Gastrocnemius medialis (tissue), 4 donors: ENCODE measurements at regions not wholly inside any gene's neighbourhood (a gene's known extent, or its start where the extent isn't known, plus 50 kb on each side); places are given as distances from the start of the nearest gene placed in this dataset.
"Not testable (repeated sequence)": the region's sequence is repeated elsewhere in the genome, so short reads cannot be mapped to it uniquely, and the experiment has no call there.

Experiments used
- ATAC-seq, 2 donors: fragments of 150-250 bp; one replicate each; pipeline ENCODE4 v1.9.1; 2016
- DNase-seq, 2 donors: peaks; one replicate each; pipeline ENCODE4 v3.0.0-alpha.2; 2019
- H3K27ac ChIP-seq, 4 donors: fragments of 200-600 bp; sonication (generic); 1 replicate in 1 of 4; 2 replicates in 3 of 4; pipeline ENCODE4 v1.5.1; 2016 to 2018; ENCODE audit warnings: mild to moderate bottlenecking in 2 of 4, moderate library complexity in 1 of 4
- H3K27me3 ChIP-seq, 3 donors: fragments of 200-600 bp; sonication (generic) in 2 of 3; 1 replicate in 1 of 3; 2 replicates in 2 of 3; pipeline versions ENCODE4 v1.5.1 to v1.6.0; 2016 to 2019; ENCODE audit warnings: mild to moderate bottlenecking in 1 of 3, moderate library complexity in 1 of 3
- H3K36me3 ChIP-seq, 2 donors: fragments of 200-600 bp; sonication (generic) in 1 of 2; one replicate each; pipeline ENCODE4 v1.5.1; 2017 to 2018
- H3K4me1 ChIP-seq, 2 donors: fragments of 200-600 bp; sonication (generic) in 1 of 2; one replicate each; pipeline ENCODE4 v1.5.1; 2016 to 2017; ENCODE audit warnings: mild to moderate bottlenecking in 2 of 2
- H3K4me3 ChIP-seq, 4 donors: fragments of 200-600 bp; sonication (generic) in 3 of 4; 1 replicate in 1 of 4; 2 replicates in 3 of 4; pipeline ENCODE4 v1.5.1; 2016 to 2019; ENCODE audit warnings: mild to moderate bottlenecking in 2 of 4
- H3K9me3 ChIP-seq, 3 donors: fragments of 200-600 bp; sonication (generic) in 2 of 3; 1 replicate in 1 of 3; 2 replicates in 2 of 3; pipeline ENCODE4 v1.5.1; 2016 to 2019
- POLR2A ChIP-seq, 2 donors: fragments of 450-650 bp; IDR thresholded peaks; one replicate each; pipeline ENCODE4 v1.6.1; 2017; ENCODE audit warnings: antibody characterized with exemption in 2 of 2, mild to moderate bottlenecking in 2 of 2, moderate library complexity in 2 of 2
- in situ Hi-C, 4 donors: fragments of 200-750 bp; cut with MboI; loops; one replicate each; pipeline versions ENCODE4 v1.15.0 to v1.8.0; 2017; ENCODE audit warnings: low sequenced_read_pairs in 4 of 4
- intact Hi-C: fragments of 100-400 bp; cut with DNase I; formaldehyde crosslinking; loops from one replicate; pipeline ENCODE4 v1.15.1; 2023; ENCODE audit warnings: low total_unique reads
- TF ChIP-seq, protein P1 (sequence below), 5 experiments: fragments of 450-650 bp in 3 of 5; fragments of 200-600 bp in 2 of 5; sonication (generic) in 2 of 5; IDR thresholded peaks in 4 of 5; conservative IDR thresholded peaks in 1 of 5; 1 replicate in 4 of 5; 2 replicates in 1 of 5; pipeline ENCODE4 v1.5.1; 2016 to 2019; ENCODE audit warnings: antibody characterized with exemption in 5 of 5, mild to moderate bottlenecking in 3 of 5, moderate library complexity in 3 of 5

DNA sequence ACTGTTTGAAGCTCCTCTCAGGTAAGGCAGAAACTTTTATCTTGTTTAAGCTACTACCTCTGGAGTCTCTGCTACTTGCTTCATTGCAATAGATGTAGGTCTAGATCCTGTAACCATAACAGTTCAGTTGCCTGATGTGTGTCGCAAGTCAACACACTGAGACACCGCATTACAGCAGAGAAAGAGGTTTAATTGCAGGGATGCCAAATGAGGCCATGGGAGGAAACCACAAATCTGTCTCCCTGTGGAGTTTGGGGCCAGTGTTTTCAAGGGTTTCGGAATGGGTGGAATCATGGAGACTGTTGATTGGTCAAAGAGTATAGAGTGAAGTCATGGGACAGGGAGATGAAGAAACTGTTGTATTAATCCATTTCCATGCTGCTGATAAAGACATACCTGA lies 57.1 kb upstream of the RBM24 start:
- ATAC-seq (no peak), DNase-seq (no peak)
- TF ChIP-seq POLR2A (IDR thresholded peaks at IDR 0.05), result no peak
- TF ChIP-seq, protein P1, sequence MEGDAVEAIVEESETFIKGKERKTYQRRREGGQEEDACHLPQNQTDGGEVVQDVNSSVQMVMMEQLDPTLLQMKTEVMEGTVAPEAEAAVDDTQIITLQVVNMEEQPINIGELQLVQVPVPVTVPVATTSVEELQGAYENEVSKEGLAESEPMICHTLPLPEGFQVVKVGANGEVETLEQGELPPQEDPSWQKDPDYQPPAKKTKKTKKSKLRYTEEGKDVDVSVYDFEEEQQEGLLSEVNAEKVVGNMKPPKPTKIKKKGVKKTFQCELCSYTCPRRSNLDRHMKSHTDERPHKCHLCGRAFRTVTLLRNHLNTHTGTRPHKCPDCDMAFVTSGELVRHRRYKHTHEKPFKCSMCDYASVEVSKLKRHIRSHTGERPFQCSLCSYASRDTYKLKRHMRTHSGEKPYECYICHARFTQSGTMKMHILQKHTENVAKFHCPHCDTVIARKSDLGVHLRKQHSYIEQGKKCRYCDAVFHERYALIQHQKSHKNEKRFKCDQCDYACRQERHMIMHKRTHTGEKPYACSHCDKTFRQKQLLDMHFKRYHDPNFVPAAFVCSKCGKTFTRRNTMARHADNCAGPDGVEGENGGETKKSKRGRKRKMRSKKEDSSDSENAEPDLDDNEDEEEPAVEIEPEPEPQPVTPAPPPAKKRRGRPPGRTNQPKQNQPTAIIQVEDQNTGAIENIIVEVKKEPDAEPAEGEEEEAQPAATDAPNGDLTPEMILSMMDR (IDR thresholded peaks at IDR 0.05 in 4 of 5, conservative IDR thresholded peaks at IDR 0.05 in 1 of 5), result no peak
- H3K27ac ChIP-seq, result no peak overlapping the region
- H3K4me1 ChIP-seq, result peaks cover 0 to 16% of the 10 kb centered on the region in 2 donors
- intact Hi-C loops (no loop called here), in situ Hi-C loops (no loop called here)
- no peaks in the 10 kb centered on the region for H3K9me3 ChIP-seq
- H3K4me3 ChIP-seq, result no peak overlapping the region
- no peaks in the 10 kb centered on the region for H3K36me3 ChIP-seq
- no peaks in the 10 kb centered on the region for H3K27me3 ChIP-seq

GRCh38 chr6:17224501-17224900 lies 56.7 kb upstream of the RBM24 start:
- H3K27me3 ChIP-seq, ATAC-seq, H3K4me3 ChIP-seq, H3K36me3 ChIP-seq, intact Hi-C loops, in situ Hi-C loops, H3K9me3 ChIP-seq, H3K27ac ChIP-seq, DNase-seq: not testable (repeated sequence)
- H3K4me1 ChIP-seq, result peaks cover 0 to 16% of the 10 kb centered on the region in 2 donors

- H3K4me1 ChIP-seq, result peaks cover 0 to 16% of the 10 kb centered on the region in 2 donors
- H3K27me3 ChIP-seq, result no peaks in the 10 kb centered on the region
- no peak for TF ChIP-seq POLR2A (IDR thresholded peaks at IDR 0.05)
- TF ChIP-seq, protein P1 (IDR thresholded peaks at IDR 0.05 in 4 of 5, conservative IDR thresholded peaks at IDR 0.05 in 1 of 5), result no peak
- in situ Hi-C loops (no loop called here), intact Hi-C loops (no loop called here)
- DNase-seq (no peak), ATAC-seq (no peak)
- no peaks in the 10 kb centered on the region for H3K36me3 ChIP-seq
- peak overlapping the region in 1 of 4 donors; percentile 3 for H3K27ac ChIP-seq
- no peaks in the 10 kb centered on the region for H3K9me3 ChIP-seq
- no peak overlapping the region for H3K4me3 ChIP-seq
Observed at GRCh38 chr6:17225767-17226630, 55.2 kb upstream of the RBM24 start.

DNA sequence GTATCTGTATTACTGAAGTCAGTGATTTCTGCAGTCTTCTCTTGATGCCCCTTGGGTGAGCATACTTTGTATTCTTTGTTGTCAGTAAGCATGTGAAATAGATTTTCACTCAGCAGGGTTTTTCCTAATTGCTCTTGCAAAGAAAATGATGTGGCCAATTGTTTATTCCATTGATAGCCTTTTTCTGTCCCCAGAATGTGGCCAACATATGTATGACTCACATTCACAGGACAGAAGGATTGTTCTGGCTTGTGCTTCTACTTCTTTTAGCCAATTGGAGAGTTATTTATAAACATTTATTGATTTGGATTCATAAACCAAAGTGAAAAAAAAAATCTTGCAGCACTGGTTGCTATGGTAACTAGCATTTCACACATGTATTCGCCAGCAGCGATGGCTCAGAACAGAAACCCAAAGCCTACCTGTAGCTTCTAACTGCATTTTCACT lies 54.4 kb upstream of the RBM24 start:
- Histone ChIP-seq H3K4me3 (no peak overlapping the region), H3K4me1 (peaks cover 0 to 16% of the 10 kb centered on the region in 2 donors), H3K27ac (no peak overlapping the region), H3K9me3 (no peaks in the 10 kb centered on the region), H3K36me3 (no peaks in the 10 kb centered on the region), H3K27me3 (no peaks in the 10 kb centered on the region)
- DNase-seq, result no peak
- intact Hi-C loops, result no loop called here
- TF ChIP-seq POLR2A (IDR thresholded peaks at IDR 0.05), result no peak
- TF ChIP-seq, protein P1 (IDR thresholded peaks at IDR 0.05 in 4 of 5, conservative IDR thresholded peaks at IDR 0.05 in 1 of 5), result no peak
- in situ Hi-C loops, result no loop called here
- no peak for ATAC-seq

GRCh38 chr6:17227403-17227802 lies 53.8 kb upstream of the RBM24 start:
- in situ Hi-C loops, result no loop called here

More at GRCh38 chr6:17227403-17227802, 53.8 kb upstream of the RBM24 start:
- H3K9me3 ChIP-seq, result no peaks in the 10 kb centered on the region
- intact Hi-C loops, result no loop called here
- no peaks in the 10 kb centered on the region for H3K36me3 ChIP-seq
- H3K27ac ChIP-seq, result no peak overlapping the region
- no peak for ATAC-seq
- no peaks in the 10 kb centered on the region for H3K27me3 ChIP-seq
- no peak overlapping the region for H3K4me3 ChIP-seq
- peaks cover 0 to 16% of the 10 kb centered on the region in 2 donors for H3K4me1 ChIP-seq
- no peak for TF ChIP-seq POLR2A (IDR thresholded peaks at IDR 0.05)
- TF ChIP-seq, protein P1 (IDR thresholded peaks at IDR 0.05 in 4 of 5, conservative IDR thresholded peaks at IDR 0.05 in 1 of 5), result no peak
- DNase-seq, result no peak
